ENCODE measurements at regions not wholly inside any gene's neighbourhood (a gene's known extent, or its start where the extent isn't known, plus 50 kb on each side); places are given as distances from the start of the nearest gene placed in this dataset.
"Not testable (repeated sequence)": the region's sequence is repeated elsewhere in the genome, so short reads cannot be mapped to it uniquely, and the experiment has no call there.

DNA sequence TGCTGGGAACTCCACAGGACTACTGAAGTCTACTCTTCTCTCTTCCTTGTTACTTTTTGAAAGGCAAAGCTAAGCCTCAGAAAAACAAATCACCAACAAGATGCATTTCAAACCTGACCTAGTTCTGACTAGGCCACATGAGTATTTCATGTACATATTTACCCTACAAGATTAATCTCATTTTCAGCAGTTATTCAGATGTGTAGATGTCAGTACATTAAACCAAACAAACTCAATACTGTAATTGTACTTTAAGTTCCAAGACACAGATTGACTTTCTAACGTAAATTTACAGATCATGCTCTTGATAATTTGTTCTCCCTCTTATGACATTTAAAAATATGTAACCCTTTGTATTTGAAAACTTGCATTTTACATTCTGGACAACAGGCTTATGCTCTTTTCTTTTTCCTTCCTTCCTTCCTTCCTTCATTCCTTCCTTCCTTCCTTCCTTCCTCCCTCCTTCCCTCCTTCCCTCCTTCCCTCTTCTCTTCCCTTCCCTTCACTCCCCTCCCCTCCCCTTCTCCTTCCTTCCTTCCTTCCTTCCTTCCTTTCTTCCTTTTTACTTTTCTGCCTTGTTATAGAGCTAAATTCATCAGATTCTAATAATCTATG, 1653.4 kb downstream of the EFNA5 start:
- no peaks in the 10 kb centered on the region for H3K36me3 ChIP-seq (ENCODE audit: insufficient read depth, low read length)
- no peaks in the 10 kb centered on the region for H3K9me3 ChIP-seq (ENCODE audit: insufficient read depth, low read depth, low read length)
- no peak overlapping the region for H3K27ac ChIP-seq (ENCODE audit: low read depth, low read length)
- H3K27me3 ChIP-seq (ENCODE audit: insufficient read depth, low read length): no peaks in the 10 kb centered on the region
- WGBS: 88% methylated on average over 1 of the region's 1 CpG
- H3K9ac ChIP-seq (ENCODE audit: low read depth, low read length): no peak overlapping the region
- peaks cover 11% of the 10 kb centered on the region; the same call in 1 of the 2 replicates for H3K4me1 ChIP-seq (ENCODE audit: insufficient read depth, low read length)
- H3K4me3 ChIP-seq (ENCODE audit: low read length): no peak overlapping the region

- no peaks in the 10 kb centered on the region for H3K27me3 ChIP-seq (ENCODE audit: insufficient read depth, low read length)
- H3K4me3 ChIP-seq (ENCODE audit: low read length): no peak overlapping the region
- H3K4me1 ChIP-seq (ENCODE audit: insufficient read depth, low read length): peaks cover 11% of the 10 kb centered on the region; the same call in 1 of the 2 replicates
- no peaks in the 10 kb centered on the region for H3K9me3 ChIP-seq (ENCODE audit: insufficient read depth, low read depth, low read length)
- no peak overlapping the region for H3K27ac ChIP-seq (ENCODE audit: low read depth, low read length)
- H3K36me3 ChIP-seq (ENCODE audit: insufficient read depth, low read length): no peaks in the 10 kb centered on the region
- H3K9ac ChIP-seq (ENCODE audit: low read depth, low read length): no peak overlapping the region
These were observed 1656.5 kb downstream of the EFNA5 start for GRCh38 chr5:106014262-106014661.

DNA sequence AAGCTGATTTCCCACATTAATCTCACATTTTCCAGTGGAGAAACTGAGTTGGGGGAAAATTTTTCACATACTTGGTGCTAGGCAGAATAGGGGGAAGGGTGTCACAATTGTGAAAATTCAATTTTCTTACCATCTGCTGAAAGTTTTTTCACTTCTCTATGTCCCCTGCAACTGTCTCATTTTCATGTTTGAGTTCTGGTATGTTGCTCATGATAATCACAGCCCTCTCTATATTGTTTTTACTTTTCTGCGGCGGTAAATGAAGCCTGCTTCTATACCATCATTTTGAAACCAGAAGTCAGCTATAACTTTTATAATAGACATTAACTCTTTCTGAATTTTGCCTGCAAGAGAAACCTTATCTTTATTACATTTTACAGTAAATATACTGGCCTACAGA, 1664.5 kb downstream of the EFNA5 start:
- WGBS: 93% methylated on average over 2 of the region's 2 CpGs
- Histone ChIP-seq H3K4me1 (ENCODE audit: insufficient read depth, low read length) (no peaks in the 10 kb centered on the region), H3K27ac (ENCODE audit: low read depth, low read length) (no peak overlapping the region), H3K36me3 (ENCODE audit: insufficient read depth, low read length) (no peaks in the 10 kb centered on the region), H3K9me3 (ENCODE audit: insufficient read depth, low read depth, low read length) (no peaks in the 10 kb centered on the region), H3K4me3 (ENCODE audit: low read length) (no peak overlapping the region), H3K27me3 (ENCODE audit: insufficient read depth, low read length) (no peaks in the 10 kb centered on the region), H3K9ac (ENCODE audit: low read depth, low read length) (no peak overlapping the region)

- H3K4me1 ChIP-seq (ENCODE audit: insufficient read depth, low read length); H3K36me3 ChIP-seq (ENCODE audit: insufficient read depth, low read length); H3K9ac ChIP-seq (ENCODE audit: low read depth, low read length); H3K27me3 ChIP-seq (ENCODE audit: insufficient read depth, low read length); H3K27ac ChIP-seq (ENCODE audit: low read depth, low read length); H3K9me3 ChIP-seq (ENCODE audit: insufficient read depth, low read depth, low read length); H3K4me3 ChIP-seq (ENCODE audit: low read length): not testable (repeated sequence)
- 90% methylated on average over 3 of the region's 3 CpGs for WGBS
These were observed 1671.7 kb downstream of the EFNA5 start for GRCh38 chr5:105998991-105999390.

GRCh38 chr5:105993027-105993426, 1677.7 kb downstream of the EFNA5 start:
- Histone ChIP-seq H3K27ac (ENCODE audit: low read depth, low read length) (no peak overlapping the region), H3K36me3 (ENCODE audit: insufficient read depth, low read length) (no peaks in the 10 kb centered on the region), H3K4me1 (ENCODE audit: insufficient read depth, low read length) (no peaks in the 10 kb centered on the region), H3K27me3 (ENCODE audit: insufficient read depth, low read length) (no peaks in the 10 kb centered on the region), H3K9ac (ENCODE audit: low read depth, low read length) (no peak overlapping the region), H3K4me3 (ENCODE audit: low read length) (no peak overlapping the region), H3K9me3 (ENCODE audit: insufficient read depth, low read depth, low read length) (no peaks in the 10 kb centered on the region)
- WGBS: 96% methylated on average over 1 of the region's 1 CpG

DNA sequence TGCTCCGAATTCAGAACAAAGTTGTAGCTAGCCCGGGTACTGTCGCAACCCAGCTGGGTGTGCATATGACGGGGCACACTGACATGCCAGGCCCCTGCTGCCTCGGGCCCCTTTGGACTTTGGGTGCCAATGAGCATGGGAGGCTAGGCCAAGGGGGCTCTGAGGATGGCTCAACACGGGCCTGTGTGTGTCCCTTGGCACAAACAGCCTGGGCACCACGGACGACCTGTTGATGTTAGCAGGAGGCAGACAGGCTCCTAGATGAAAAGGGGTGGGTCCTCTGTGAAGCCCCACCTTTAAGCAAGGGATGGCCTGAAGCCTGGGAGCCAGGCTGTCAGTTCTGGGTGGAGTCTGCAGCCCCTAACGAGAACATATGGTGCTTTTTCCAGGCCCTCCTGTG, 1688.2 kb downstream of the EFNA5 start:
- 95% methylated on average over 9 of the region's 9 CpGs for WGBS
- H3K9me3 ChIP-seq (ENCODE audit: insufficient read depth, low read depth, low read length): no peaks in the 10 kb centered on the region
- no peak overlapping the region for H3K27ac ChIP-seq (ENCODE audit: low read depth, low read length)
- H3K4me1 ChIP-seq (ENCODE audit: insufficient read depth, low read length): no peaks in the 10 kb centered on the region
- H3K27me3 ChIP-seq (ENCODE audit: insufficient read depth, low read length): no peaks in the 10 kb centered on the region
- no peak overlapping the region for H3K9ac ChIP-seq (ENCODE audit: low read depth, low read length)
- H3K4me3 ChIP-seq (ENCODE audit: low read length): no peak overlapping the region
- H3K36me3 ChIP-seq (ENCODE audit: insufficient read depth, low read length): no peaks in the 10 kb centered on the region

DNA sequence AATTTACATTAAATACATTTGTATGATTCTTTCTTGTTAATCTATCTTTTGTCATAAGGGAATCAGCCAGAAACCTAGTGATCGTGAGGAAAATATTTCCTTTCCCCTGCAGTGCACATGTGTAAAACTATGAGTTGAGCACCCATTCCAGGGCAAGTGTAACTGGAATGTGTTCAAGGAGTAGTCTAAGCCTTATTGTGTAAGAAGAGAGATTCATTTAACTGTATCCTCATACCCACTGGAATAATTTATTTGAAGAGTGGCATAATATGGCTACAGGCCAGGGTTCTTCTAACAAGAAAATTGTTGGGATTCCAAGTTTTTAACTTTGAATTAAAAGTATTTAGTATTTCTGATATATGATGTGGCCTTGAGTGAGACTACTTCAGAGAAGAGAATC, 1692.7 kb downstream of the EFNA5 start:
- H3K27ac ChIP-seq (ENCODE audit: low read depth, low read length): no peak overlapping the region
- H3K27me3 ChIP-seq (ENCODE audit: insufficient read depth, low read length): no peaks in the 10 kb centered on the region
- no peaks in the 10 kb centered on the region for H3K9me3 ChIP-seq (ENCODE audit: insufficient read depth, low read depth, low read length)
- WGBS: 100% methylated on average over 1 of the region's 1 CpG
- no peak overlapping the region for H3K9ac ChIP-seq (ENCODE audit: low read depth, low read length)
- H3K4me1 ChIP-seq (ENCODE audit: insufficient read depth, low read length): no peaks in the 10 kb centered on the region
- no peaks in the 10 kb centered on the region for H3K36me3 ChIP-seq (ENCODE audit: insufficient read depth, low read length)
- H3K4me3 ChIP-seq (ENCODE audit: low read length): no peak overlapping the region

DNA sequence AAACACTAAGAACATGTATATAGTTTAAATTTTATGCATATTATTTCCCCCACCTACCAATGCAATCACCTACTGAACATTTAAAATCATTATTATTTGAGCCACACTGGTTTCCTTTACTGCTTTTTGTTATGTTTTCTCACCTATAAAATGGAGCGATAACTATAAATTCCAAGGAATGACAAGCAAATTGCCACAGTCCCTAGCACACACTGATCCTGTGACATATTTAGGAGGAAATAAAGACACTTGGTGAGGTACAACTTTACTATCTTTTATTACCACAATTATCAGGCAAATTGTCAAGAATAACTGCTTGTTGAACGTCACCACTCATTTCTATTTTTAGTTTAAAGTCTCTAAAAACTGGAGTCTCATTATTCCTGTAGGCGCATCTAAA, 1693.6 kb downstream of the EFNA5 start:
- no peaks in the 10 kb centered on the region for H3K27me3 ChIP-seq (ENCODE audit: insufficient read depth, low read length)
- 91% methylated on average over 3 of the region's 3 CpGs for WGBS
- no peak overlapping the region for H3K27ac ChIP-seq (ENCODE audit: low read depth, low read length)
- no peaks in the 10 kb centered on the region for H3K36me3 ChIP-seq (ENCODE audit: insufficient read depth, low read length)
- H3K9ac ChIP-seq (ENCODE audit: low read depth, low read length): no peak overlapping the region
- H3K4me1 ChIP-seq (ENCODE audit: insufficient read depth, low read length): no peaks in the 10 kb centered on the region
- no peaks in the 10 kb centered on the region for H3K9me3 ChIP-seq (ENCODE audit: insufficient read depth, low read depth, low read length)
- H3K4me3 ChIP-seq (ENCODE audit: low read length): no peak overlapping the region

DNA sequence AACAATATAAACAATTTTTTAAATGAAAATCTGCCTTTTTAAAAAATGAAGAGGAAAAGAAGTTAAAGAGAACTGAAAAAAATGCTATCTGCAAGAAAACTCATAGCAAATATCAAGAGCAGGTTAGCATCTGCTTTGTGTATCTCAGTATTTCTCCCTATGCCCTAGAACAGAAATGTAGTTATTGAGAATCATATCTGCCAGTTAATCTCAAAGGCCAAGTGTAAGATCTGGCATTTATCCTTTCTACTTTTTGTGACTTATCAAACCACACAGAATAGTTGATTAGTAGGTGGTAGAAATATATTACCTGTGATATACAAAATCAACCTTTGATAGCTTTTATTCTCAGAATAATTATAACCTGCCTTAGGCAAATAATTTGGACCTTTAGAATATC, 1699.8 kb downstream of the EFNA5 start:
- no peaks in the 10 kb centered on the region for H3K36me3 ChIP-seq (ENCODE audit: insufficient read depth, low read length)
- no peak overlapping the region for H3K9ac ChIP-seq (ENCODE audit: low read depth, low read length)
- no peak overlapping the region for H3K4me3 ChIP-seq (ENCODE audit: low read length)
- no peaks in the 10 kb centered on the region for H3K27me3 ChIP-seq (ENCODE audit: insufficient read depth, low read length)
- no peaks in the 10 kb centered on the region for H3K9me3 ChIP-seq (ENCODE audit: insufficient read depth, low read depth, low read length)
- H3K27ac ChIP-seq (ENCODE audit: low read depth, low read length): no peak overlapping the region
- no peaks in the 10 kb centered on the region for H3K4me1 ChIP-seq (ENCODE audit: insufficient read depth, low read length)

DNA sequence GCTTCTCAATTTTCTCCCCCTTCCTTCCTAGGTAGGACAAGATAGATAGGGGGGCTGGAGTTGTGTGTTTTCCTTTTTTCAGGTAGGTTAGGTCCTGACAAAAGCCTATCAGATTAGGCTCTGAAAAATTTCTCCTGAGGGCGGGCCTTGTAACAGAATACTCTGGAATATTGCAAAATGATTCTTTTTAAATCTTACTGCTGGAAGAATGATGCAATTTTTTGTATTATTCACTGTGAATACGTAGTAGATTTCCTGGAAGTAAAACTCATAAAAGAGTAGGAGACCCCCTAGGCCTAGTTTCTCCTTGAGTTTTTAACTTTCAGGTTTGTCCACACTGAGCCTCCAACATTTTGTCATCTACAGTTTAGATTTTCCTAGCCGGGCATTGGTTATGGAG, 1701.8 kb downstream of the EFNA5 start:
- no peaks in the 10 kb centered on the region for H3K36me3 ChIP-seq (ENCODE audit: insufficient read depth, low read length)
- H3K27ac ChIP-seq (ENCODE audit: low read depth, low read length): no peak overlapping the region
- no peaks in the 10 kb centered on the region for H3K27me3 ChIP-seq (ENCODE audit: insufficient read depth, low read length)
- H3K9me3 ChIP-seq (ENCODE audit: insufficient read depth, low read depth, low read length): no peaks in the 10 kb centered on the region
- 98% methylated on average over 3 of the region's 3 CpGs for WGBS
- no peaks in the 10 kb centered on the region for H3K4me1 ChIP-seq (ENCODE audit: insufficient read depth, low read length)
- H3K9ac ChIP-seq (ENCODE audit: low read depth, low read length): no peak overlapping the region
- H3K4me3 ChIP-seq (ENCODE audit: low read length): no peak overlapping the region

GRCh38 chr5:105963696-105964255, 1707.0 kb downstream of the EFNA5 start:
- Histone ChIP-seq H3K4me1 (ENCODE audit: insufficient read depth, low read length) (no peaks in the 10 kb centered on the region), H3K27me3 (ENCODE audit: insufficient read depth, low read length) (no peaks in the 10 kb centered on the region), H3K9me3 (ENCODE audit: insufficient read depth, low read depth, low read length) (no peaks in the 10 kb centered on the region), H3K9ac (ENCODE audit: low read depth, low read length) (no peak overlapping the region), H3K36me3 (ENCODE audit: insufficient read depth, low read length) (no peaks in the 10 kb centered on the region), H3K27ac (ENCODE audit: low read depth, low read length) (no peak overlapping the region), H3K4me3 (ENCODE audit: low read length) (no peak overlapping the region)
- 100% methylated on average over 2 of the region's 2 CpGs for WGBS

- Histone ChIP-seq H3K4me3 (ENCODE audit: low read length) (no peak overlapping the region), H3K9me3 (ENCODE audit: insufficient read depth, low read depth, low read length) (no peaks in the 10 kb centered on the region), H3K36me3 (ENCODE audit: insufficient read depth, low read length) (no peaks in the 10 kb centered on the region), H3K27ac (ENCODE audit: low read depth, low read length) (no peak overlapping the region), H3K4me1 (ENCODE audit: insufficient read depth, low read length) (no peaks in the 10 kb centered on the region), H3K9ac (ENCODE audit: low read depth, low read length) (no peak overlapping the region), H3K27me3 (ENCODE audit: insufficient read depth, low read length) (no peaks in the 10 kb centered on the region)
- 100% methylated on average over 1 of the region's 2 CpGs for WGBS
These were observed 1709.2 kb downstream of the EFNA5 start for GRCh38 chr5:105961572-105961971.

Measured in HUES64 (cell line).